ENCODE measurements at regions not wholly inside any gene's neighbourhood (a gene's known extent, or its start where the extent isn't known, plus 50 kb on each side); places are given as distances from the start of the nearest gene placed in this dataset.
"Not testable (repeated sequence)": the region's sequence is repeated elsewhere in the genome, so short reads cannot be mapped to it uniquely, and the experiment has no call there.

GRCh38 chr6:155778336-155778735 lies 322.7 kb upstream of the NOX3 start:
- TF ChIP-seq JUND (IDR thresholded peaks at IDR 0.05; ENCODE audit: low read depth), result no peak
- in situ Hi-C loops (cut with HindIII; ENCODE audit: low pct_unique_long_range_greater_than_20kb, low sequenced_read_pairs), result no loop called here
- no peak for DNase-seq (ENCODE audit: low read depth in 1 of 2, low spot score in 1 of 2)

GRCh38 chr6:155771822-155772221 lies 316.2 kb upstream of the NOX3 start:
- in situ Hi-C loops (cut with HindIII; ENCODE audit: low pct_unique_long_range_greater_than_20kb, low sequenced_read_pairs), result no loop called here
- no peak for DNase-seq (ENCODE audit: low read depth in 1 of 2, low spot score in 1 of 2)
- no peak for TF ChIP-seq JUND (IDR thresholded peaks at IDR 0.05; ENCODE audit: low read depth)

- in situ Hi-C loops (cut with HindIII; ENCODE audit: low pct_unique_long_range_greater_than_20kb, low sequenced_read_pairs), result no loop called here
- no peak for DNase-seq (ENCODE audit: low read depth in 1 of 2, low spot score in 1 of 2)
- TF ChIP-seq JUND (IDR thresholded peaks at IDR 0.05; ENCODE audit: low read depth), result no peak
Observed at GRCh38 chr6:155770856-155771255, 315.2 kb upstream of the NOX3 start.

GRCh38 chr6:155770313-155770712 lies 314.7 kb upstream of the NOX3 start:
- no peak for TF ChIP-seq JUND (IDR thresholded peaks at IDR 0.05; ENCODE audit: low read depth)

GRCh38 chr6:155765275-155766194 lies 309.9 kb upstream of the NOX3 start:
- TF ChIP-seq JUND (IDR thresholded peaks at IDR 0.05; ENCODE audit: low read depth), result no peak
- peak in 1 of 2 experiments; percentile 13 for DNase-seq (ENCODE audit: low read depth in 1 of 2, low spot score in 1 of 2)
- in situ Hi-C loops (cut with HindIII; ENCODE audit: low pct_unique_long_range_greater_than_20kb, low sequenced_read_pairs), result no loop called here

More at GRCh38 chr6:155770313-155770712, 314.7 kb upstream of the NOX3 start:
- no peak for DNase-seq (ENCODE audit: low read depth in 1 of 2, low spot score in 1 of 2)
- in situ Hi-C loops (cut with HindIII; ENCODE audit: low pct_unique_long_range_greater_than_20kb, low sequenced_read_pairs), result no loop called here

DNA sequence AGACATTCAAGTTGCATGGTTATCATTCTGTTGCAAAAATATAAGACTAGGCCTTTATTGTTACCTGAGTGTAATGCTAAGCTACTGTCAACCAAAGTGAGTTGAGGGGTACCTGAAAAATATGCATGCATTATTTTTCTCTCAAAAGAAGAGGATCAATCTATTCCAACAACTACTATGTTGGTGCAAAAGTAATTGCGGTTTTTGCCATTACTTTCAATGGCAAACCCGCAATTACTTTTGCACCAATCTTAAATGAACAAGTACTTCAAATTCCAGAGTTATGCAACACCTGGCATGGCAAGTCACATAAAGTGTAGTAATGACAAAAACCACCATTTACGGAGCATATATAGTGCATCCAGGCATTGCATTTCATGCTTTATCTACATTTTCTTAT lies 307.0 kb upstream of the NOX3 start:
- DNase-seq (ENCODE audit: low read depth in 1 of 2, low spot score in 1 of 2), result no peak
- no peak for TF ChIP-seq JUND (IDR thresholded peaks at IDR 0.05; ENCODE audit: low read depth)
- in situ Hi-C loops (cut with HindIII; ENCODE audit: low pct_unique_long_range_greater_than_20kb, low sequenced_read_pairs), result no loop called here

DNA sequence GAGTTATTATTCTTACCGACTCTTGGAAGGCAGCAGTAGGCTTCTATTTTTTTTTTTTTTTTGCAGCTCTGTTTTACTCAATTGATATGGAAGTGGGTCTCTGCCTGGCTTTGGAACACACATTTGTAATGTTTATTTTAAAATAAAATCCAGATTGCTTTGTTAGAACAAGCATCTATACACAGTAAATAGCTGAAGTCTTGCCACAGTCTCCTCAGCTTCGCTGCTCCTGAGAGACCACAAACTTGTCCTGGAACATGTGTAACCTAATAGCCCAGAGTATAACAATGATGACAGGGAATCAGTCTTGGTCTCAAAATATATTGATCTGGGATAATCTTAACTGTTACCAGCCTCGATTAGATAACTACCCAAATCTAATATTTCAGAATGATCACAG lies 299.8 kb upstream of the NOX3 start:
- in situ Hi-C loops (cut with HindIII; ENCODE audit: low pct_unique_long_range_greater_than_20kb, low sequenced_read_pairs), result no loop called here
- no peak for TF ChIP-seq JUND (IDR thresholded peaks at IDR 0.05; ENCODE audit: low read depth)
- DNase-seq (ENCODE audit: low read depth in 1 of 2, low spot score in 1 of 2), result no peak

GRCh38 chr6:155748778-155749177 lies 293.1 kb upstream of the NOX3 start:
- DNase-seq (ENCODE audit: low read depth in 1 of 2, low spot score in 1 of 2); in situ Hi-C loops (cut with HindIII; ENCODE audit: low pct_unique_long_range_greater_than_20kb, low sequenced_read_pairs): not testable (repeated sequence)

DNA sequence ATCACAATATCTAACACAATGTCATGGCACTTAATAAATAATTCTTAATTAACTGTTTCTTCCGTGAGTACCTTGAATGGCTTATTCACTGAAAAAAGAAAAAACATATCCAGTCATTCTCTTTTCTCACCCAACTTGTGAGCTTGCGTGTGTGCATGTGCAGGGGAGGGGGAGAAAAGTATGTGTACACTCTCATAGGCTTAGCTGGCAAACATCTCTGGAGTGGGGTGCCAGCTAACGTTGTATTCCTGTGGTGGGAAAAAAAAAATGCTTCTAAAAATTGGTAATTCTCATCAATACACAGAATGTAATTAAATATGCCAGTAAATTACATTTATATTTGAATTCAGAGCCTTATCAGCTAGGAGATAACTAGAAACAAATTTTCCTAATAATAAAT lies 291.9 kb upstream of the NOX3 start:
- DNase-seq (ENCODE audit: low read depth in 1 of 2, low spot score in 1 of 2), result no peak
- in situ Hi-C loops (cut with HindIII; ENCODE audit: low pct_unique_long_range_greater_than_20kb, low sequenced_read_pairs), result no loop called here

DNA sequence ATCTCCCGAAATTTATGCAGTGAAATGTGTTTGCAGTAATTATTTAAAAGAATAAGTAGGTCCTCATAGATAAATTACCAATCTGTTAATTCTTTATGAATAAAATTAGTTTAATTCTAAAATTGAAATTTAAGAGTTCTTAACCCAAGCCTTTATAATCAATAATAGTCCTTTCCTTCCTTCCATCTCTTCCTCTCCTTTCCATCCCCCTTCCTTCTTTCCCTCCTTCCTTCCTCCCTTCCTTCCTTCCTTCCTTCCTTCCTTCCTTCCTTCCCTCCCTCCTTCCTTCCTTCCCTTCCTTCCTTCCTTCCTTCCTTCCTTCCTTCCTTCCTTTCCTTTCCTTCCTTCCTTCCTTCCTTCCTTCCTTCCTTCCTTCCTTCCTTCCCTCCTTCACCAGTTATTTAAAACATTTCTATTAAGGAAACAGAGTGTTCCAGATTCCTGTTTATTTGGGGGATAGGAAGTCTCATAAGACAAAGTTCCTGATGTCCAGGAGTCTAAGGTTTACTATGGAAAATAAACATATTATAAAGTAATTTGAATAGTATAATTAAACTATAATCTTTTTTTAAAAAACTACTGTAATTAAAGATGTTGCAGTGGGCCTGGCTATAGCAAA lies 285.3 kb upstream of the NOX3 start:
- TF ChIP-seq JUND (IDR thresholded peaks at IDR 0.05; ENCODE audit: low read depth), result no peak
- no peak for DNase-seq (ENCODE audit: low read depth in 1 of 2, low spot score in 1 of 2)
- in situ Hi-C loops (cut with HindIII; ENCODE audit: low pct_unique_long_range_greater_than_20kb, low sequenced_read_pairs), result no loop called here

More for the DNA sequence above, 291.9 kb upstream of the NOX3 start:
- TF ChIP-seq JUND (IDR thresholded peaks at IDR 0.05; ENCODE audit: low read depth), result no peak

DNA sequence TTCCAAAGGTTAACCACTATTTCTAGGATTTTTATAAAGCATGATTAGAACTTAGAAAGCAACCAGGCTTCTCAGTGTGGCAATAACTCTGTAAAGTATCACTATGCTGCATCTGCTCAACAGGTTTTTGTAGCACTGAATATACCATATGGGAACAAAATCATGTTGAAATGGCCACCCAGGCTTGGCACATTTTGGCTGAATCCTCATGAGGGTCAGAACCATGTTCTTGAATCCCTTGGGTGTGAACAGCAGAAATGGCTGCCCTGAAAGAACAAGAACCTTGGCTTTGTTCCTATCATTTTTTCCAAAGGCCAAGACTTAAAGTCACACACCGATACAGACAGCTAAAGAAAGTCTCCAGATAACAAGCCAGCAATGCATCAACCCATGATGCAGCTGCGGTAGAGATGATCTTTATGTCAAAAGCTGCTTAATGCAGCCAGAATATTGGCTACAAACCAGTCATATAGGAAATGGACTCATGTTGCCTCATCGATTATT lies 283.0 kb upstream of the NOX3 start:
- in situ Hi-C loops (cut with HindIII; ENCODE audit: low pct_unique_long_range_greater_than_20kb, low sequenced_read_pairs), result no loop called here
- DNase-seq (ENCODE audit: low read depth in 1 of 2, low spot score in 1 of 2), result no peak
- no peak for TF ChIP-seq JUND (IDR thresholded peaks at IDR 0.05; ENCODE audit: low read depth)

DNA sequence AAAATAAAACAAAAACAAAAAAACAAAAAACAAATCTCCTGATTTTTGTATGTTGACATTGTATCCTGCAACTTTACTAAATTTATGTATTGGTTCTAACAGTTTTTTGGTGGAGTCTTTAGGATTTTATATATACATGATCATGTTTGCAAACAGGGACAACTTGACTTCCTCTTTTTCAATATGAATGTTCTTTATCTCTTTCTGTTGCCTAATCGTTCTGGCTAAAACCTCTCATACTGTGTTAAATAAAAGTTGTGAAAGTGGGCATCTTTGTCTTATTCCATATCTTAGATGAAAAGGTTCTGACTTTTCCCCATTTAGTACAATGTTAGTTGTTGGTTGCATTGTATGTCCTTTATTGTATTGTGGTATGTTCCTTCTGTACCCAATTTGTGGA lies 261.7 kb upstream of the NOX3 start:
- DNase-seq (ENCODE audit: low read depth in 1 of 2, low spot score in 1 of 2), result no peak
- TF ChIP-seq JUND (IDR thresholded peaks at IDR 0.05; ENCODE audit: low read depth), result no peak
- in situ Hi-C loops (cut with HindIII; ENCODE audit: low pct_unique_long_range_greater_than_20kb, low sequenced_read_pairs), result no loop called here

GRCh38 chr6:155710704-155711103 lies 255.1 kb upstream of the NOX3 start:
- in situ Hi-C loops (cut with HindIII; ENCODE audit: low pct_unique_long_range_greater_than_20kb, low sequenced_read_pairs), result no loop called here
- DNase-seq (ENCODE audit: low read depth in 1 of 2, low spot score in 1 of 2), result no peak
- TF ChIP-seq JUND (IDR thresholded peaks at IDR 0.05; ENCODE audit: low read depth), result no peak

All from T47D (cell line).